IMR-90 (cell line): ENCODE measurements at regions not wholly inside any gene's neighbourhood (a gene's known extent, or its start where the extent isn't known, plus 50 kb on each side); places are given as distances from the start of the nearest gene placed in this dataset.

ENCODE experiments used
- ATAC-seq: fragments of 200-7000 bp; cut with Tn5 transposase; 2 replicates; pipeline ENCODE4 v1.9.1; 2020; ENCODE audit warnings: low read depth, mild to moderate bottlenecking, moderate library complexity
- BruUV-seq: library from RNA; stranded (reverse); fragments of 400-500 nt; replicated peaks from 2 replicates; lab custom pipeline; 2021; lab: Mats Ljungman, UMichigan
- CTCF ChIA-PET: fragments of 300-600 bp; formaldehyde crosslinking; extraction: SDS; loops from one replicate; lab custom pipeline; 2021; ENCODE audit warnings: antibody characterized with exemption; lab: Yijun Ruan, JAX
- POLR2A ChIA-PET: fragments of 300-600 bp; sonication (Branson Sonifier 250); formaldehyde crosslinking; loops from one replicate; lab custom pipeline; 2022; ENCODE audit warnings: antibody characterized with exemption; ENCODE audit not compliant: unreplicated experiment; lab: Charles Lee
- DNase-seq: peaks from one replicate; pipeline ENCODE4 v3.0.0; 2013
- H2AFZ ChIP-seq: replicated peaks from 2 replicates; pipeline ENCODE3; 2013; ENCODE audit warnings: low read length, mild to moderate bottlenecking; ENCODE audit not compliant: poor library complexity
- H2AK5ac ChIP-seq: 2 replicates; pipeline ENCODE4 v1.6.1; 2013; ENCODE audit warnings: low read depth, low read length, inconsistent platforms
- H2AK9ac ChIP-seq: replicated peaks from 2 replicates; pipeline ENCODE3; 2013; ENCODE audit warnings: mild to moderate bottlenecking, low read depth, low read length, moderate library complexity; ENCODE audit not compliant: poor library complexity
- H2BK120ac ChIP-seq: 2 replicates; pipeline ENCODE4 v1.6.1; 2013; ENCODE audit warnings: low read depth, low read length, inconsistent platforms
- H2BK15ac ChIP-seq: 3 replicates; pipeline ENCODE4 v1.6.1; 2013; ENCODE audit warnings: low read depth, low read length, inconsistent platforms
- H2BK20ac ChIP-seq: 2 replicates; pipeline ENCODE4 v1.6.1; 2013; ENCODE audit warnings: low read depth, mild to moderate bottlenecking, inconsistent platforms, low read length, moderate library complexity
- H2BK5ac ChIP-seq: 2 replicates; pipeline ENCODE4 v1.6.1; 2013; ENCODE audit warnings: mild to moderate bottlenecking, low read depth, low read length, inconsistent platforms; ENCODE audit not compliant: poor library complexity, severe bottlenecking
- H3K14ac ChIP-seq: replicated peaks from 2 replicates; pipeline ENCODE4 v1.6.1; 2013; ENCODE audit warnings: low read depth, low read length, inconsistent platforms
- H3K18ac ChIP-seq: 2 replicates; pipeline ENCODE4 v1.6.1; 2013; ENCODE audit warnings: low read depth, low read length, control low read depth
- H3K23ac ChIP-seq: 2 replicates; pipeline ENCODE4 v1.6.1; 2013; ENCODE audit warnings: low read depth, low read length, inconsistent platforms
- H3K27ac ChIP-seq: 2 replicates; pipeline ENCODE4 v1.5.1; 2013; ENCODE audit warnings: mild to moderate bottlenecking, control low read depth, low read length; ENCODE audit not compliant: insufficient read depth
- H3K27me3 ChIP-seq: 2 replicates; pipeline ENCODE4 v1.6.1; 2013; ENCODE audit warnings: low read length; ENCODE audit not compliant: control insufficient read depth, insufficient read depth
- H3K36me3 ChIP-seq: 2 replicates; pipeline ENCODE4 v1.6.1; 2013; ENCODE audit warnings: low read length, mixed read lengths; ENCODE audit not compliant: control insufficient read depth, insufficient read depth
- H3K4ac ChIP-seq: 2 replicates; pipeline ENCODE4 v1.6.1; 2013; ENCODE audit warnings: low read depth, low read length, inconsistent platforms
- H3K4me1 ChIP-seq: 2 replicates; pipeline ENCODE4 v1.6.1; 2013; ENCODE audit warnings: low read length, mixed read lengths; ENCODE audit not compliant: control insufficient read depth, insufficient read depth
- H3K4me2 ChIP-seq: 2 replicates; pipeline ENCODE4 v1.6.1; 2013; ENCODE audit warnings: low read depth, mild to moderate bottlenecking, control low read depth, low read length, moderate library complexity
- H3K4me3 ChIP-seq: 2 replicates; pipeline ENCODE4 v1.5.1; 2013; ENCODE audit warnings: low read depth, mild to moderate bottlenecking, control low read depth, low read length, moderate library complexity; ENCODE audit not compliant: insufficient read depth
- H3K56ac ChIP-seq: 2 replicates; pipeline ENCODE4 v1.6.1; 2013; ENCODE audit warnings: low read length, inconsistent platforms; ENCODE audit not compliant: insufficient read depth; ENCODE audit errors: extremely low read depth
- H3K79me1 ChIP-seq, 2 experiments: 2 replicates each; pipeline ENCODE4 v1.6.1; 2013; ENCODE audit warnings: low read length in 2 of 2, inconsistent platforms in 1 of 2, low read depth in 1 of 2
- H3K9ac ChIP-seq: 2 replicates; pipeline ENCODE4 v1.6.1; 2013; ENCODE audit warnings: low read depth, low read length, control low read depth
- H3K9me1 ChIP-seq: 2 replicates; pipeline ENCODE4 v1.6.1; 2013; ENCODE audit warnings: low read length, inconsistent platforms; ENCODE audit not compliant: insufficient read depth
- H3K9me3 ChIP-seq: 2 replicates; pipeline ENCODE4 v1.6.1; 2013; ENCODE audit warnings: low read length; ENCODE audit not compliant: control insufficient read depth, insufficient read depth
- H4K20me1 ChIP-seq: 2 replicates; pipeline ENCODE4 v1.6.1; 2013; ENCODE audit warnings: low read length, inconsistent platforms; ENCODE audit not compliant: insufficient read depth
- H4K5ac ChIP-seq: 2 replicates; pipeline ENCODE4 v1.6.1; 2013; ENCODE audit warnings: mild to moderate bottlenecking, low read depth, low read length, control low read depth
- H4K8ac ChIP-seq, 2 experiments: 2 replicates each; pipeline ENCODE4 v1.6.1; 2013; ENCODE audit warnings: low read depth in 2 of 2, low read length in 2 of 2, control low read depth in 1 of 2, inconsistent platforms in 1 of 2
- H4K91ac ChIP-seq: 2 replicates; pipeline ENCODE4 v1.6.1; 2013; ENCODE audit warnings: low read depth, low read length, inconsistent platforms; ENCODE audit not compliant: insufficient read depth
- CHD1 ChIP-seq: IDR thresholded peaks from 2 replicates; pipeline ENCODE4 v1.6.1; 2012; ENCODE audit warnings: low read depth, low read length, improper control_type of control experiment
- CTCF ChIP-seq: conservative IDR thresholded peaks from 2 replicates; pipeline ENCODE4 v1.5.1; 2012; ENCODE audit warnings: mild to moderate bottlenecking, low read depth, low read length, improper control_type of control experiment
- ELK1 ChIP-seq: fragments of 150-350 bp; IDR thresholded peaks from 2 replicates; pipeline ENCODE4 v1.6.1; 2016; ENCODE audit warnings: low read depth, mild to moderate bottlenecking, low read length, moderate library complexity, borderline replicate concordance
- FOS ChIP-seq: fragments of 150-350 bp; IDR thresholded peaks from 2 replicates; pipeline ENCODE4 v1.6.1; 2016; ENCODE audit warnings: low read depth, low read length
- MAFK ChIP-seq: IDR thresholded peaks from 2 replicates; pipeline ENCODE4 v1.6.1; 2012; ENCODE audit warnings: low read depth, low read length, improper control_type of control experiment
- MAZ ChIP-seq: IDR thresholded peaks from 2 replicates; pipeline ENCODE4 v1.6.1; 2012; ENCODE audit warnings: low read depth, mild to moderate bottlenecking, low read length, improper control_type of control experiment, moderate library complexity, borderline replicate concordance
- MXI1 ChIP-seq: IDR thresholded peaks from 2 replicates; pipeline ENCODE4 v1.6.1; 2012; ENCODE audit warnings: low read depth, mild to moderate bottlenecking, low read length, moderate library complexity, borderline replicate concordance
- NFE2L2 ChIP-seq: fragments of 150-350 bp; IDR thresholded peaks from 2 replicates; pipeline ENCODE4 v1.6.1; 2016; ENCODE audit warnings: low read depth, mild to moderate bottlenecking, low read length
- POLR2A ChIP-seq: IDR thresholded peaks from 2 replicates; pipeline ENCODE4 v1.6.1; 2012; ENCODE audit warnings: mild to moderate bottlenecking, low read depth, low read length
- RAD21 ChIP-seq: IDR thresholded peaks from 2 replicates; pipeline ENCODE4 v1.6.1; 2012; ENCODE audit warnings: low read length, improper control_type of control experiment
- RCOR1 ChIP-seq: IDR thresholded peaks from 2 replicates; pipeline ENCODE4 v1.6.1; 2012; ENCODE audit warnings: mild to moderate bottlenecking, low read length, improper control_type of control experiment; ENCODE audit not compliant: insufficient replicate concordance
- RFX5 ChIP-seq: IDR thresholded peaks from 2 replicates; pipeline ENCODE4 v1.8.0; 2012; ENCODE audit warnings: low read depth, mild to moderate bottlenecking, low read length, moderate library complexity
- SMC3 ChIP-seq: fragments of 150-350 bp; IDR thresholded peaks from 2 replicates; pipeline ENCODE4 v1.6.1; 2016; ENCODE audit warnings: low read depth, mild to moderate bottlenecking, antibody characterized with exemption, low read length, moderate library complexity
- USF2 ChIP-seq: fragments of 150-350 bp; IDR thresholded peaks from 2 replicates; pipeline ENCODE4 v1.6.1; 2017; ENCODE audit warnings: mild to moderate bottlenecking, antibody characterized with exemption, low read length, low read depth
- WGBS, 2 experiments: methylation state at CpG; one replicate each; pipeline versions ENCODE4 v1.1.5 to v1.1.7; 2013; ENCODE audit warnings: missing lambda C conversion rate in 2 of 2; ENCODE audit not compliant: insufficient read length in 1 of 2; ENCODE audit errors: extremely low coverage in 2 of 2; 5-methylcytosine and 5-hydroxymethylcytosine counted together
- dilution Hi-C: fragments of 300-500 bp; cut with HindIII; formaldehyde crosslinking; loops from one replicate; pipeline ENCODE4 v1.14.3; 2018; ENCODE audit warnings: low sequenced_read_pairs; ENCODE audit not compliant: unreplicated experiment
- in situ Hi-C: fragments of 300-500 bp; cut with MboI; formaldehyde crosslinking; loops from 3 replicates; pipeline ENCODE4 v1.14.3; 2019; ENCODE audit warnings: low sequenced_read_pairs, inconsistent platforms, mixed read lengths
- intact Hi-C: fragments of 100-400 bp; cut with micrococcal nuclease; formaldehyde crosslinking; loops from 2 replicates; pipeline ENCODE4 v1.10.0; 2022

GRCh38 chr5:147160902-147161700, 73.7 kb upstream of the STK32A start:
- no peaks in the 10 kb centered on the region for H3K4me1 ChIP-seq
- H3K27ac ChIP-seq, result no peak overlapping the region
- H2BK120ac ChIP-seq, result no peak overlapping the region
- no peak overlapping the region for H2BK5ac ChIP-seq
- no peak overlapping the region for H3K56ac ChIP-seq
- H2AFZ ChIP-seq, result no peak overlapping the region
- WGBS, 2 experiments, result no CpG with 5 or more reads among the region's 3 CpGs
- in situ Hi-C loops, result no loop called here
- no TSS peak for BruUV-seq
- H2BK20ac ChIP-seq, result no peak overlapping the region
- no peak for ATAC-seq
- H3K14ac ChIP-seq, result no peak overlapping the region
- H3K18ac ChIP-seq, result no peak overlapping the region
- H3K4me2 ChIP-seq, result no peak overlapping the region
- no peak overlapping the region for H2AK5ac ChIP-seq
- no peak for DNase-seq
- no peak overlapping the region for H4K8ac ChIP-seq
- no peaks in the 10 kb centered on the region for H4K20me1 ChIP-seq
- H3K23ac ChIP-seq, result no peak overlapping the region
- no peak for TF ChIP-seq FOS
- no peak for TF ChIP-seq RFX5
- no peak for TF ChIP-seq RAD21
- TF ChIP-seq NFE2L2, result no peak
- TF ChIP-seq RCOR1, result no peak
- no peak for TF ChIP-seq MAZ
- TF ChIP-seq CHD1, result no peak
- TF ChIP-seq USF2, result no peak
- no peak for TF ChIP-seq MAFK
- no peak for TF ChIP-seq ELK1
- TF ChIP-seq SMC3, result no peak
- TF ChIP-seq POLR2A, result no peak
- TF ChIP-seq MXI1, result no peak
- no peak for TF ChIP-seq CTCF
- no peak overlapping the region for H3K4me3 ChIP-seq
- no peak overlapping the region for H2AK9ac ChIP-seq
- POLR2A ChIA-PET, result no interaction called here
- dilution Hi-C loops, result no loop called here
- CTCF ChIA-PET, result no interaction called here
- no peak overlapping the region for H3K4ac ChIP-seq
- no peak overlapping the region for H4K91ac ChIP-seq
- intact Hi-C loops, result no loop called here
- no peaks in the 10 kb centered on the region for H3K9me1 ChIP-seq
- H3K27me3 ChIP-seq, result no peaks in the 10 kb centered on the region
- no peaks in the 10 kb centered on the region for H3K36me3 ChIP-seq
- H3K9me3 ChIP-seq, result no peaks in the 10 kb centered on the region
- H3K79me1 ChIP-seq, result no peaks in the 10 kb centered on the region
- no peak overlapping the region for H2BK15ac ChIP-seq
- no peak overlapping the region for H4K5ac ChIP-seq
- no peak overlapping the region for H3K9ac ChIP-seq
